OCI-LY1 (cell line): ENCODE measurements at regions not wholly inside any gene's neighbourhood (a gene's known extent, or its start where the extent isn't known, plus 50 kb on each side); places are given as distances from the start of the nearest gene placed in this dataset.

Experiments used
- EZH2 ChIP-seq: fragments of 200-600 bp; sonication (generic), shearing (Covaris generic); IDR thresholded peaks from 2 replicates; pipeline ENCODE4 v1.8.0; 2017; ENCODE audit warnings: borderline replicate concordance, mixed run types, mild to moderate bottlenecking, antibody characterized with exemption, low read length, moderate library complexity, mixed read lengths
- TF ChIP-seq, protein P1 (sequence below): fragments of 200-600 bp; sonication (generic), shearing (Covaris generic); IDR thresholded peaks from 2 replicates; pipeline ENCODE4 v1.5.1; 2017; ENCODE audit warnings: mild to moderate bottlenecking, antibody characterized with exemption, low read length, moderate library complexity, mixed read lengths

DNA sequence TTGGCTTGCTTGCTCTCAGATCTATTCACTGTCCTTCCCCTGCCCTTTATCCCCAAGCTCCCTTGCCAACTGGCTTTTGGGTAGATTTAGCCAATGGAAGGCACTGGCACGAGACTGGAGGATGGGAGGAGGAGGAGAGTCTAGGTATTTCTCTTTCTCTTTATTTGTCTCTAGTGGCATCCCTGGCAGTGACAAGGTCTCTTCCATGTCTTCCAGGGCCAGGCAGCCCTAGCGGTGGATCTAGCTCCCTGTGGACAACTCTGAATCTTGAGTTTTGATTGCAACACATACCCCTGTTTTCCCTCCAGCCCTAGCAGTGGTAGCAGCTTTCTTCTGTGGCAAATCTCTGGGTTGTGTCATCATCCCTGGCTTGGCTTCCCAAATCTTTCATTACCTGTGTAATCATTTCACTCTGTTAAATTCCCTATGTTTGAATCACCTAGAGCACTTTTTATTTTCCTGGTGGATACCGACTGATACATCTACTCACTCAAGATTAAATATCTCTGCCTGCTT lies 171.1 kb upstream of the IRX6 start:
- TF ChIP-seq, protein P1, sequence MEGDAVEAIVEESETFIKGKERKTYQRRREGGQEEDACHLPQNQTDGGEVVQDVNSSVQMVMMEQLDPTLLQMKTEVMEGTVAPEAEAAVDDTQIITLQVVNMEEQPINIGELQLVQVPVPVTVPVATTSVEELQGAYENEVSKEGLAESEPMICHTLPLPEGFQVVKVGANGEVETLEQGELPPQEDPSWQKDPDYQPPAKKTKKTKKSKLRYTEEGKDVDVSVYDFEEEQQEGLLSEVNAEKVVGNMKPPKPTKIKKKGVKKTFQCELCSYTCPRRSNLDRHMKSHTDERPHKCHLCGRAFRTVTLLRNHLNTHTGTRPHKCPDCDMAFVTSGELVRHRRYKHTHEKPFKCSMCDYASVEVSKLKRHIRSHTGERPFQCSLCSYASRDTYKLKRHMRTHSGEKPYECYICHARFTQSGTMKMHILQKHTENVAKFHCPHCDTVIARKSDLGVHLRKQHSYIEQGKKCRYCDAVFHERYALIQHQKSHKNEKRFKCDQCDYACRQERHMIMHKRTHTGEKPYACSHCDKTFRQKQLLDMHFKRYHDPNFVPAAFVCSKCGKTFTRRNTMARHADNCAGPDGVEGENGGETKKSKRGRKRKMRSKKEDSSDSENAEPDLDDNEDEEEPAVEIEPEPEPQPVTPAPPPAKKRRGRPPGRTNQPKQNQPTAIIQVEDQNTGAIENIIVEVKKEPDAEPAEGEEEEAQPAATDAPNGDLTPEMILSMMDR = no peak
- TF ChIP-seq EZH2 = no peak
